Progenitor cell of endocrine pancreas (in vitro differentiated cells): ENCODE measurements at regions not wholly inside any gene's neighbourhood (a gene's known extent, or its start where the extent isn't known, plus 50 kb on each side); places are given as distances from the start of the nearest gene placed in this dataset.
A peak's percentile ranks its signal among the peaks of the same experiment; 100 is the strongest.

ENCODE experiments used
- DNase-seq: peaks from one replicate; pipeline ENCODE4 v3.0.0; 2021; ENCODE audit warnings: low spot score; ENCODE audit not compliant: unreplicated experiment
- H3K27ac Mint-ChIP-seq: 2 replicates; pipeline ENCODE4 v1.8.0; 2021; ENCODE audit warnings: mild to moderate bottlenecking, moderate library complexity, mixed read lengths
- H3K27me3 Mint-ChIP-seq: 2 replicates; pipeline ENCODE4 v1.8.0; 2021; ENCODE audit warnings: mixed read lengths
- H3K36me3 Mint-ChIP-seq: 2 replicates; pipeline ENCODE4 v1.8.0; 2022; ENCODE audit warnings: mixed read lengths; ENCODE audit not compliant: insufficient read depth
- H3K4me1 Mint-ChIP-seq: 2 replicates; pipeline ENCODE4 v1.8.0; 2021; ENCODE audit warnings: low read depth, mixed read lengths
- H3K4me3 Mint-ChIP-seq: 2 replicates; pipeline ENCODE4 v1.8.0; 2021; ENCODE audit warnings: low read depth, mild to moderate bottlenecking, moderate library complexity, mixed read lengths
- H3K9me3 Mint-ChIP-seq: 2 replicates; pipeline ENCODE4 v1.8.0; 2021; ENCODE audit warnings: low read depth, mixed read lengths
- CTCF ChIP-seq: fragments of 200-600 bp; sonication (generic); IDR thresholded peaks from one replicate; pipeline ENCODE4 v1.5.0; 2021; ENCODE audit warnings: antibody characterized with exemption, mild to moderate bottlenecking; ENCODE audit not compliant: unreplicated experiment

GRCh38 chr5:33235304-33235703 lies 205.5 kb upstream of the TARS1 start:
- Mint-ChIP-seq H3K4me3 (no peak overlapping the region), H3K9me3 (no peaks in the 10 kb centered on the region), H3K27ac (no peak overlapping the region), H3K36me3 (no peaks in the 10 kb centered on the region), H3K4me1 (peaks cover 35% of the 10 kb centered on the region), H3K27me3 (peaks cover 2% of the 10 kb centered on the region)
- no peak for DNase-seq
- TF ChIP-seq CTCF = no peak

- Mint-ChIP-seq H3K4me1 (peaks cover 34% of the 10 kb centered on the region), H3K4me3 (no peak overlapping the region), H3K27me3 (peaks cover 2% of the 10 kb centered on the region), H3K27ac (no peak overlapping the region), H3K9me3 (no peaks in the 10 kb centered on the region), H3K36me3 (no peaks in the 10 kb centered on the region)
- no peak for DNase-seq
- TF ChIP-seq CTCF = no peak
Measured at GRCh38 chr5:33235824-33236223, 204.9 kb upstream of the TARS1 start.

GRCh38 chr5:33237471-33237870 lies 203.3 kb upstream of the TARS1 start:
- no peak for DNase-seq
- H3K4me1 Mint-ChIP-seq = peaks cover 45% of the 10 kb centered on the region
- TF ChIP-seq CTCF = no peak
- H3K36me3 Mint-ChIP-seq = no peaks in the 10 kb centered on the region
- H3K27me3 Mint-ChIP-seq = peaks cover 2% of the 10 kb centered on the region
- no peak overlapping the region for H3K4me3 Mint-ChIP-seq
- H3K9me3 Mint-ChIP-seq = no peaks in the 10 kb centered on the region
- H3K27ac Mint-ChIP-seq = no peak overlapping the region

GRCh38 chr5:33238826-33239695 lies 201.7 kb upstream of the TARS1 start:
- TF ChIP-seq CTCF = no peak
- peak overlapping the region; percentile 11 for H3K27ac Mint-ChIP-seq
- peaks cover 2% of the 10 kb centered on the region for H3K27me3 Mint-ChIP-seq
- H3K4me1 Mint-ChIP-seq = peaks cover 45% of the 10 kb centered on the region
- H3K36me3 Mint-ChIP-seq = no peaks in the 10 kb centered on the region
- H3K9me3 Mint-ChIP-seq = no peaks in the 10 kb centered on the region
- H3K4me3 Mint-ChIP-seq = no peak overlapping the region
- no peak for DNase-seq

GRCh38 chr5:33240558-33240957 lies 200.2 kb upstream of the TARS1 start:
- H3K27me3 Mint-ChIP-seq = no peaks in the 10 kb centered on the region
- H3K4me1 Mint-ChIP-seq = peaks cover 45% of the 10 kb centered on the region
- H3K36me3 Mint-ChIP-seq = no peaks in the 10 kb centered on the region
- H3K4me3 Mint-ChIP-seq = no peak overlapping the region
- DNase-seq = no peak
- TF ChIP-seq CTCF = no peak
- no peak overlapping the region for H3K27ac Mint-ChIP-seq
- no peaks in the 10 kb centered on the region for H3K9me3 Mint-ChIP-seq
